WI38 (cell line): ENCODE measurements at regions not wholly inside any gene's neighbourhood (a gene's known extent, or its start where the extent isn't known, plus 50 kb on each side); places are given as distances from the start of the nearest gene placed in this dataset.
"Not testable (repeated sequence)": the region's sequence is repeated elsewhere in the genome, so short reads cannot be mapped to it uniquely, and the experiment has no call there.

ENCODE experiments used
- H3K4me3 ChIP-seq: 2 replicates; pipeline ENCODE4 v1.5.1; 2011; ENCODE audit warnings: low read depth, mild to moderate bottlenecking, control low read depth, low read length
- TF ChIP-seq, protein P1 (sequence below): IDR thresholded peaks from 2 replicates; pipeline ENCODE4 v1.5.1; 2012; ENCODE audit warnings: low read depth, mild to moderate bottlenecking, control low read depth, low read length

DNA sequence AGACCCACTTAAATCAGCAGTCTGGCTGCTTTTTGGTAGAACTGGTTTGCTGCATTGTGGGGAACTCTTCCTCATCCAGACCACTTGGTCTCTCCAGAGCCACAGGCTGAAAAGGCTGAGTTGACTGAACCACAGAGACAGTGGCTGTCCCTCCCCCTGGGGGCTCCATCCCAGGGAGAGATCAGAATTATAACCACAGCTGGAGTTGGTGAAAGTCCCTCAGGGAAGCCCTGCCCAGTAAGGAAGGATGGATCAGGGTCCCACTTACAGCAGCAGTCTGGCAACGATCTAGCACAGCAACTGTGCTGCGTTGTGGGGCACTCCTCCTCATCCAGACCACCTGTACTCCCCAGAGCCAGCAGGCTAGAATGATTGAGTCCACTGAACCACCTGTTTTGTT, 212.7 kb downstream of the SOX3 start:
- TF ChIP-seq, protein P1, sequence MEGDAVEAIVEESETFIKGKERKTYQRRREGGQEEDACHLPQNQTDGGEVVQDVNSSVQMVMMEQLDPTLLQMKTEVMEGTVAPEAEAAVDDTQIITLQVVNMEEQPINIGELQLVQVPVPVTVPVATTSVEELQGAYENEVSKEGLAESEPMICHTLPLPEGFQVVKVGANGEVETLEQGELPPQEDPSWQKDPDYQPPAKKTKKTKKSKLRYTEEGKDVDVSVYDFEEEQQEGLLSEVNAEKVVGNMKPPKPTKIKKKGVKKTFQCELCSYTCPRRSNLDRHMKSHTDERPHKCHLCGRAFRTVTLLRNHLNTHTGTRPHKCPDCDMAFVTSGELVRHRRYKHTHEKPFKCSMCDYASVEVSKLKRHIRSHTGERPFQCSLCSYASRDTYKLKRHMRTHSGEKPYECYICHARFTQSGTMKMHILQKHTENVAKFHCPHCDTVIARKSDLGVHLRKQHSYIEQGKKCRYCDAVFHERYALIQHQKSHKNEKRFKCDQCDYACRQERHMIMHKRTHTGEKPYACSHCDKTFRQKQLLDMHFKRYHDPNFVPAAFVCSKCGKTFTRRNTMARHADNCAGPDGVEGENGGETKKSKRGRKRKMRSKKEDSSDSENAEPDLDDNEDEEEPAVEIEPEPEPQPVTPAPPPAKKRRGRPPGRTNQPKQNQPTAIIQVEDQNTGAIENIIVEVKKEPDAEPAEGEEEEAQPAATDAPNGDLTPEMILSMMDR, result no peak
- H3K4me3 ChIP-seq, result no peak overlapping the region

DNA sequence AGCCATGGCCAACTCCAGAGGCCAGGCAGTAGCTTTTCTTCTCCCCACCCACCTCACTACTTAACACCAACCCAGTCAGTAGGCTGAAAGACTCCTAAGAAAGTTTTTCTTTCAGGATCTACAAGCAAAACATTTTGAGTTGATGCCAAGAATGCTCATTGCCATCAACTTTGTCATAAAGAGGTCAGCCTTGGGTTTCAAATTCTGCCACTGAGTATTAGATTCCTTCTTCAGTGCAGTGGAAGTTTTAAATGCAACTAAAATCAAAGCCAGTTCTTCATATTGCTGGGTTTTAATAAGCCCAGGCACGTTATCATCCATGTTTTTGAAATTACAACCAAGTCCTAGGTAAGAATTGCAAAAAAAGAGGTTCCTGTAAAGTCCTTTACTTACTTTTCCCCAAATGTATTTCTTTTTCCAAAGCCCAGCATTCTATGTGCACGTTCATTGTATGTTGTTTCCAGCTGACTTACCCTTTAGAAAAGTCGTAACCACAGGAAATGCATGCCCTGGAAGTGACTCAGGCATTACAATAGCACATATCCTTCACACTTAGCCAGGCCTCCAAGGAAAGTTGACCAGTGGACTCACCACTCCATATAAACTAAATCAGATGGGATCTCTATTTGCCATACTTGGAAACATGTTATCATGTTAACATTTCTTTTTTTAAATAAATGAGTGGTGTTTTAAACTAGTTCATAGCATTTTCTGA, 229.9 kb downstream of the SOX3 start:
- no peak overlapping the region for H3K4me3 ChIP-seq
- TF ChIP-seq, protein P1, result no peak

DNA sequence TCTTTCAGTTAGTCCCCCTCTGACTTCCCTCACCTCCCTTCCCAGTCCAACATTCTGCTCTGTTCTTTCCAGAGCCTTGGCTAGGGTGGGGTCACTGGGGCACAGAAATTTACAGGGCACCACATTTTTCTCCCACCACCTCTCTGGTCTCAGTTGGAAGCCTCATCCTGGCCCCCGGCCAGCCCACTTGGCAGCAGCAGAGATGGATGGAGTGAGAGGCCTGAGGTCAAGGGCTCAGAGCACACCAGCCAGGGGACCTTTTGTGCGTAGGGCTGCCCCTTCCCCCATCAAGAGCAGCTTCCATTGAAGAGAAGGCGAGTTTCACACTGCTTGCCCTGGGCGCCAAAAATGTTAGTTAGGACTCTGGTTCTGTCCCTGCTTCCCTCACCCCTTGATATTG, 230.9 kb downstream of the SOX3 start:
- TF ChIP-seq, protein P1, result no peak
- H3K4me3 ChIP-seq, result no peak overlapping the region

DNA sequence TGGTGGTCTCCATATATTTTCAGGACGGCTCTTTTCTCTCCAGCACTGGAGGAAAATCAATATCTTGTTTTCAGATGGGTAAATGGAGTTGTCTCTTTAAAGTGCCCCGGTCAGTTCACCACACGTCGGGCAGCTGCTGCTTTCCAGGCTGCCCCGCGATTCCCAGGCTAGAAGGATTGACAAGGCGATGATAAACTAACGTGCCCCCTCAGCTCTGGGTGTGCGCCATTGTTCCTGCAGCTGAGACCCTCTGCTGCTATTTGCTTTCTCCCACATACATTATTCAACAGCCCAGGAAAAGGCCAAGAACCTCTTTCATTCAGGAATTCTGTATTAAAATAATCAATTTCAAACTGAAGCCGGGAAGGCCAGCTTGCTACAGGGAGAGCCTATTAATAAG, 254.5 kb downstream of the SOX3 start:
- no peak overlapping the region for H3K4me3 ChIP-seq
- TF ChIP-seq, protein P1, result no peak

DNA sequence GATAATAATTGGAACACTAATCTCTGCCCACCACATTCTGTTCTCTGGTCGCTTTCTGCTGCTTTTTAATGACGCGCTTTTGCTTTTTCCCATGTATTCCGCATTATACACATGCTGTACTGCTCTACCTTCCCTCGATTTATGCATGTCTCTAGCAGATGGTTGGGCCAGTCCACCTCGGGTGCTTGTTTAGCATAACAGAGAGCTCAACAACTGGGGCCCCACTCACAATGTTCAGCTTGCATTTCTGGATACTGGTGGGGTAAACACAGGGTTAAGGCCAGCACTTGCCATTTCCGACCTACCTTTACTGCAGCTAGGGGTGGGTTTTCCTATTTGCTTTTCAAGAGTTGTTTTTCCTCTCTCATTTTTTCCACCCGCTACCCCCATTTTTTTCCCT, 255.8 kb downstream of the SOX3 start:
- TF ChIP-seq, protein P1, result no peak
- no peak overlapping the region for H3K4me3 ChIP-seq

DNA sequence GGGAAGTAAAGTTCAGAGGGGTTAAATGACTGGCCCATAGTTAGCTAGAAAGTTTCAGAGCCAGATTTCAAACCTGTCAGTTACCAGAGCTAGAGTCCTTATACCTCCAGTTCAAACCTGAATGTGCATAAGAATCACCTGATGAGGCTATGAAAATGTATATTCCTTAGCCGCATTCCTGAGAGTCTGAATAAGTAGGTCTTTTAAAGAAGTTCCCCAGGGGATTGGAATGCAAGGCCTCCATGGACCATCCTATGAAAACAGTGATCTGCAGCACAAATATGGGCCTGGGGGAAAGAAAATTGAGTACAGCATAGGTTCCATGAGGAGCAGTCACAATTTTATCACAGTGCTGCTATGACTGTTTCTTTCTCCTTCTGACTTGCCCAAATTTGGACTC, 263.9 kb upstream of the CXorf66 start:
- H3K4me3 ChIP-seq, result no peak overlapping the region
- TF ChIP-seq, protein P1, result no peak

DNA sequence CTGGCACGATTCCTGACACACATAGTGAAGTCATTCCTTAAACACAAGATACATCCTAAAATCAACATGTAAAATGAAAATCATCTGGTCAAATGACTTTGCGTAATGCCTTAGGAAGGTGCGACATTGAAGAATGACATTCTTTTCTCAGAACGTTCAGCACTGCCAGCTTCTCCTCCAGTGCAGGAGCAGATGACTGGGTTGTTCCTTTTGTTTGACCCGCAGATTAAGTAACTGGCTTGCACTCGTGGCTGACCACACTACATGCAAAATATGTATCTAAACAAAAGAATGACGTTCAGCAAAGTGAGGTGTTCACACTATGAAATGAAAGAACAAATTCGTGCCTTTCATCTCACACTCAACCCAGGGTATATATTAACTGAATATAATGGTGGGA, 260.7 kb upstream of the CXorf66 start:
- not testable (repeated sequence) for H3K4me3 ChIP-seq

DNA sequence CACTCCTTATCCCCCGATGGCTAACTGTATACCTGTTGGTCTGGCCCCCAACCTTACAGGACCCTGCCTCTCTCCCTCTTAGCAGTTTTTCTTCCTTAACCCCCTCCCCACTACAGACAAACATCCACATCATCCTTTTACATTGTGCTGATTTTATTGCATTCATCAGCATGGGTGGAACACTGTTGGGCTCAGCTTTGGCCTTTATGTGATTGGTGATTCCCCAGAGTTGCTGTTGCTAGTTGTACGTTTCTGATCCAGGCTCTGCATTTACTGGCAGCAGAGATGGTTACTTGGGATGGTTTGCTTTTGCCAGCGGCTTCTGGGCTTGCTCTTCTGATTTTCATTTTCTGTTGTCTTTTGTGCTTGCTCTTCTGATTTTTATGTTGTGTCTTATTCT, 250.6 kb upstream of the CXorf66 start:
- H3K4me3 ChIP-seq, result not testable (repeated sequence)

DNA sequence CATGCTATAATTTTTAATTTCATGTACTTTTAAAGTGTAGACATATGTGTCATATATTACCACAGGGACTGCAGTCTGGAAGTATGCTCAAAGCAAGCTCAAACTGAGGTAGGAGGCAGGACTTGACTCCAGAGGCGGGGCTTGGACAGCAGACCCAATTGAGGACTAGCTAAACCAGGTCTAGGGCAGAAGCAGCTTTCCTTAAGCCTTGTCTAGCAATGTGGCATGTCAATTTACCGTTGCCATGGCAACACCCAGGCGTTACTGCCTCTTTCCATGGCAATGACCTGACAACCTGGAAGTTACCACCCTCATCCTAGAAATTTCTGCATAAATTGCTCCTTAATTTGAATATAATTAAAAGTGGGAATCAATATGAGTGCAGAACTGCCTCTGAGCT, 249.2 kb upstream of the CXorf66 start:
- H3K4me3 ChIP-seq, result not testable (repeated sequence)
